ENCODE measurements at regions not wholly inside any gene's neighbourhood (a gene's known extent, or its start where the extent isn't known, plus 50 kb on each side); places are given as distances from the start of the nearest gene placed in this dataset.
"Not testable (repeated sequence)": the region's sequence is repeated elsewhere in the genome, so short reads cannot be mapped to it uniquely, and the experiment has no call there.

- WGBS, 2 donors: 73 to 93% methylated on average over 1 of the region's 1 CpG
- Histone ChIP-seq H3K4me3 (no peak overlapping the region), H3K4me1 (peaks cover 0 to 3% (median 0%) of the 10 kb centered on the region in 9 donors), H3K27ac (no peak overlapping the region), H3K9me3 (no peaks in the 10 kb centered on the region), H3K27me3 (no peaks in the 10 kb centered on the region), H3K36me3 (no peaks in the 10 kb centered on the region)
- TF ChIP-seq, protein P1, sequence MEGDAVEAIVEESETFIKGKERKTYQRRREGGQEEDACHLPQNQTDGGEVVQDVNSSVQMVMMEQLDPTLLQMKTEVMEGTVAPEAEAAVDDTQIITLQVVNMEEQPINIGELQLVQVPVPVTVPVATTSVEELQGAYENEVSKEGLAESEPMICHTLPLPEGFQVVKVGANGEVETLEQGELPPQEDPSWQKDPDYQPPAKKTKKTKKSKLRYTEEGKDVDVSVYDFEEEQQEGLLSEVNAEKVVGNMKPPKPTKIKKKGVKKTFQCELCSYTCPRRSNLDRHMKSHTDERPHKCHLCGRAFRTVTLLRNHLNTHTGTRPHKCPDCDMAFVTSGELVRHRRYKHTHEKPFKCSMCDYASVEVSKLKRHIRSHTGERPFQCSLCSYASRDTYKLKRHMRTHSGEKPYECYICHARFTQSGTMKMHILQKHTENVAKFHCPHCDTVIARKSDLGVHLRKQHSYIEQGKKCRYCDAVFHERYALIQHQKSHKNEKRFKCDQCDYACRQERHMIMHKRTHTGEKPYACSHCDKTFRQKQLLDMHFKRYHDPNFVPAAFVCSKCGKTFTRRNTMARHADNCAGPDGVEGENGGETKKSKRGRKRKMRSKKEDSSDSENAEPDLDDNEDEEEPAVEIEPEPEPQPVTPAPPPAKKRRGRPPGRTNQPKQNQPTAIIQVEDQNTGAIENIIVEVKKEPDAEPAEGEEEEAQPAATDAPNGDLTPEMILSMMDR (IDR thresholded peaks at IDR 0.05): no peak
- no peak for ATAC-seq
- intact Hi-C loops (cut with DNase I): no loop called here
- no peak for DNase-seq
Observed at GRCh38 chr9:99663856-99664255, 157.8 kb upstream of the NR4A3 start.

DNA sequence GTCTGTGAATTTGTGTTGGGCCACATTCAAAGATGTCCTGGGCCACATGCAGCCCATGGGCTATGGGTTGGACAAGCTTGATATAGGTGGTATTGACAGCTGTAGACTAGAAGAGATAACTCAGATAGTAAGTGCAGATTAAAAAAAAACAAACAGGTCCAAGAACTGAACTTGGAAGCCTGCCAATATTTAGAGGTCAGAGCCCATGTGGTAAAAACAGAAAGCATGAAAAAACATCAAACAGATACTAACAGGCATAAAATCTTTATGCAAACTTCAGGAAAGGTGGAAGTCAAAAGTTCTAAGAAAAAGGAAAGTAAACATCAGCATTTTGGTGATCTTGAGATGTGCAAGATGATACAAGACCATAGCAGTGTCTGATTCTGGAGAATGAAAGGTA is 155.1 kb upstream of the NR4A3 start:
- Histone ChIP-seq H3K27ac (no peak overlapping the region), H3K9me3 (no peaks in the 10 kb centered on the region), H3K4me1 (no peaks in the 10 kb centered on the region), H3K4me3 (no peak overlapping the region), H3K36me3 (no peaks in the 10 kb centered on the region), H3K27me3 (no peaks in the 10 kb centered on the region)
- TF ChIP-seq, protein P1 (IDR thresholded peaks at IDR 0.05): no peak
- ATAC-seq (no peak), DNase-seq (no peak)
- intact Hi-C loops (cut with DNase I): no loop called here

- 84 to 87% methylated on average over 7 of the region's 7 CpGs for WGBS, 2 donors
- H3K9me3 ChIP-seq; H3K36me3 ChIP-seq; H3K4me3 ChIP-seq; H3K27me3 ChIP-seq; DNase-seq; H3K4me1 ChIP-seq; ATAC-seq; H3K27ac ChIP-seq; intact Hi-C loops (cut with DNase I): not testable (repeated sequence)
Observed at GRCh38 chr9:99670886-99671285, 150.8 kb upstream of the NR4A3 start.

DNA sequence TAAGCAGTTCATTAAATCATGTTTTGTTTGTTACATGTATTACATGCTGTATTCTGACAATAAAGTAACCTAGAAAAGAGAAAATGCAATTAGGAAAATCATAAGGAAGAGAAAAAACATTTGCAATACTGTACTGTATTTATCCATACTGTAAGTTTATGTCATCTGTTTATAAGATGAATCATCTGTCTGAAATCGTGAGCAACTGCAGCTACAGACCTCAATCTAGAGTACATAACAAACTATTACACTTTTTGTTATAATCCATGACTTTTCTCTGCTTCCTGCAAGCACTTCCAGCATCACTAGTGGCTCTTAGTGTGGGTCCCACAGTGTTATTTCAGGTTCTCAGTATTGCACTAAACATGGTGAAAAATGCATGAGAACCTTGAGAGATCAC is 144.4 kb upstream of the NR4A3 start:
- intact Hi-C loops (cut with DNase I): no loop called here
- DNase-seq: no peak
- Histone ChIP-seq H3K36me3 (no peaks in the 10 kb centered on the region), H3K9me3 (peaks cover 0 to 18% (median 0%) of the 10 kb centered on the region in 11 donors), H3K4me3 (no peak overlapping the region), H3K27me3 (no peaks in the 10 kb centered on the region), H3K27ac (no peak overlapping the region), H3K4me1 (peaks cover 0 to 4% (median 0%) of the 10 kb centered on the region in 9 donors)
- WGBS, 2 donors: 65 to 72% methylated on average over 1 of the region's 1 CpG
- TF ChIP-seq, protein P1 (IDR thresholded peaks at IDR 0.05): no peak
- no peak for ATAC-seq

- intact Hi-C loops (cut with DNase I): no loop called here
- H3K27me3 ChIP-seq: no peaks in the 10 kb centered on the region
- peaks cover 0 to 21% (median 0%) of the 10 kb centered on the region in 11 donors for H3K9me3 ChIP-seq
- H3K4me3 ChIP-seq: no peak overlapping the region
- peaks cover 0 to 4% (median 0%) of the 10 kb centered on the region in 9 donors for H3K4me1 ChIP-seq
- H3K36me3 ChIP-seq: no peaks in the 10 kb centered on the region
- H3K27ac ChIP-seq: no peak overlapping the region
- no peak for DNase-seq
- peak in 5 of 8 donors; percentile 52 to 77 (median 63) for ATAC-seq
- TF ChIP-seq, protein P1 (IDR thresholded peaks at IDR 0.05): no peak
Observed at GRCh38 chr9:99678566-99678965, 143.1 kb upstream of the NR4A3 start.
